RWPE2 (cell line): ENCODE measurements at regions not wholly inside any gene's neighbourhood (a gene's known extent, or its start where the extent isn't known, plus 50 kb on each side); places are given as distances from the start of the nearest gene placed in this dataset.
A peak's percentile ranks its signal among the peaks of the same experiment; 100 is the strongest.

Experiments
- ATAC-seq: fragments of 200-7000 bp; cut with Tn5 transposase; 3 replicates; pipeline ENCODE4 v1.9.1; 2021; ENCODE audit warnings: low read depth
- DNase-seq: peaks from one replicate; pipeline ENCODE4 v3.0.0-alpha.2; 2020; ENCODE audit warnings: low spot score
- H3K27ac ChIP-seq: fragments of 450-650 bp; 2 replicates; pipeline ENCODE4 v1.5.1; 2017; ENCODE audit warnings: mild to moderate bottlenecking; ENCODE audit not compliant: poor library complexity, severe bottlenecking
- H3K27me3 ChIP-seq: fragments of 250-450 bp; sonication (Bioruptor Pico); 2 replicates; pipeline ENCODE4 v1.5.1; 2021; ENCODE audit warnings: mild to moderate bottlenecking, moderate library complexity; ENCODE audit not compliant: insufficient read depth, poor library complexity, severe bottlenecking
- H3K36me3 ChIP-seq: fragments of 250-450 bp; sonication (Bioruptor Pico); 2 replicates; pipeline ENCODE4 v1.5.1; 2020; ENCODE audit warnings: low read depth, mild to moderate bottlenecking, moderate library complexity
- H3K4me1 ChIP-seq: fragments of 250-450 bp; sonication (Bioruptor Pico); 2 replicates; pipeline ENCODE4 v1.5.1; 2021; ENCODE audit warnings: mild to moderate bottlenecking, moderate library complexity; ENCODE audit not compliant: insufficient read depth, poor library complexity, severe bottlenecking
- H3K4me3 ChIP-seq: fragments of 250-450 bp; sonication (Bioruptor Pico); 2 replicates; pipeline ENCODE4 v1.5.1; 2021; ENCODE audit warnings: mild to moderate bottlenecking, moderate library complexity; ENCODE audit not compliant: severe bottlenecking
- H3K9me3 ChIP-seq: fragments of 250-450 bp; sonication (Bioruptor Pico); 2 replicates; pipeline ENCODE4 v1.5.1; 2021; ENCODE audit warnings: mild to moderate bottlenecking, moderate library complexity; ENCODE audit not compliant: severe bottlenecking
- TF ChIP-seq, protein P1 (sequence below): fragments of 450-650 bp; IDR thresholded peaks from one replicate; pipeline ENCODE4 v1.5.1; 2017; ENCODE audit warnings: mild to moderate bottlenecking, moderate library complexity; ENCODE audit not compliant: poor library complexity, severe bottlenecking

DNA sequence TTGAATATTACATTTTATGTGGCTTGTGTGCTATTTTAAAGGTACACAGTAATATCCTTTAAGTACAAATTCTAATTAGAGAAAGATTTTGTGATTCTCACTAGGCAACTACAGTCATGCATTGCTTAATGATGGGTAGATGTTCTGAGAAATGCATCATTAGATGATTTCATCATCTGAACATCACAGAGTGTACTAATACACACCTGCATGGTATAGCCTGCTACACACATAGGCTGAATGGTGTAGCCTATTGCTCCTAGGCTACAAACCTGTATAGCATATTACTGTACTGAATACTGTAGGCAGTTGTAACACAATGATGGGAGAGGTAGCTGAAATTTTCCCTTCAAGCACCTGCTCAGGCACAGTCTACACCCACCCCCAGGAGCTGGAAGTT lies 217.4 kb upstream of the EOMES start:
- DNase-seq (no peak), ATAC-seq (no peak)

DNA sequence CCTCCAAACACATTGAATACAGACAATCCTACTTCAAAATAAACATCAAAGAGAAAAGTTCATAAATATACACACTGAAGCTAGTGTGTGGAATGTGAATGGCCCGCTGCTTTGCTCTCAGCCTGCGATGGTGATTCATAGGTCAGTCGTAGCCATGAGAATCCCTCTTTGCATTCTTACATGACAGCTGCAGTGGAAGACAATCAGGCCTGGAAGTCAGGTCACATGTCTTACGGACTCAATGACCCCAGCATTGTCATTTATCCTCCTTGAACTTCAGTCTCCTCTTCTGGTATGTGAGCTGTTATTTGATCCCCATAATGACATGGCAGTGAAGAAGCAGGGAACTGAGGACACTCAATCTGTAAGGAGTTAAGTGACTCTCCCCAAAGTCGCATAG lies 217.8 kb upstream of the EOMES start:
- Histone ChIP-seq H3K9me3 (no peaks in the 10 kb centered on the region), H3K4me3 (no peak overlapping the region), H3K4me1 (no peaks in the 10 kb centered on the region), H3K36me3 (no peaks in the 10 kb centered on the region), H3K27ac (no peak overlapping the region), H3K27me3 (no peaks in the 10 kb centered on the region)
- DNase-seq: no peak
- ATAC-seq: peak; percentile 46; the same call in 1 of the 3 replicates
- TF ChIP-seq, protein P1, sequence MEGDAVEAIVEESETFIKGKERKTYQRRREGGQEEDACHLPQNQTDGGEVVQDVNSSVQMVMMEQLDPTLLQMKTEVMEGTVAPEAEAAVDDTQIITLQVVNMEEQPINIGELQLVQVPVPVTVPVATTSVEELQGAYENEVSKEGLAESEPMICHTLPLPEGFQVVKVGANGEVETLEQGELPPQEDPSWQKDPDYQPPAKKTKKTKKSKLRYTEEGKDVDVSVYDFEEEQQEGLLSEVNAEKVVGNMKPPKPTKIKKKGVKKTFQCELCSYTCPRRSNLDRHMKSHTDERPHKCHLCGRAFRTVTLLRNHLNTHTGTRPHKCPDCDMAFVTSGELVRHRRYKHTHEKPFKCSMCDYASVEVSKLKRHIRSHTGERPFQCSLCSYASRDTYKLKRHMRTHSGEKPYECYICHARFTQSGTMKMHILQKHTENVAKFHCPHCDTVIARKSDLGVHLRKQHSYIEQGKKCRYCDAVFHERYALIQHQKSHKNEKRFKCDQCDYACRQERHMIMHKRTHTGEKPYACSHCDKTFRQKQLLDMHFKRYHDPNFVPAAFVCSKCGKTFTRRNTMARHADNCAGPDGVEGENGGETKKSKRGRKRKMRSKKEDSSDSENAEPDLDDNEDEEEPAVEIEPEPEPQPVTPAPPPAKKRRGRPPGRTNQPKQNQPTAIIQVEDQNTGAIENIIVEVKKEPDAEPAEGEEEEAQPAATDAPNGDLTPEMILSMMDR: no peak

More for the DNA sequence above, 217.4 kb upstream of the EOMES start:
- H3K4me1 ChIP-seq: no peaks in the 10 kb centered on the region
- H3K27ac ChIP-seq: no peak overlapping the region
- H3K4me3 ChIP-seq: no peak overlapping the region
- no peaks in the 10 kb centered on the region for H3K27me3 ChIP-seq
- no peaks in the 10 kb centered on the region for H3K9me3 ChIP-seq
- no peaks in the 10 kb centered on the region for H3K36me3 ChIP-seq
- TF ChIP-seq, protein P1: no peak

DNA sequence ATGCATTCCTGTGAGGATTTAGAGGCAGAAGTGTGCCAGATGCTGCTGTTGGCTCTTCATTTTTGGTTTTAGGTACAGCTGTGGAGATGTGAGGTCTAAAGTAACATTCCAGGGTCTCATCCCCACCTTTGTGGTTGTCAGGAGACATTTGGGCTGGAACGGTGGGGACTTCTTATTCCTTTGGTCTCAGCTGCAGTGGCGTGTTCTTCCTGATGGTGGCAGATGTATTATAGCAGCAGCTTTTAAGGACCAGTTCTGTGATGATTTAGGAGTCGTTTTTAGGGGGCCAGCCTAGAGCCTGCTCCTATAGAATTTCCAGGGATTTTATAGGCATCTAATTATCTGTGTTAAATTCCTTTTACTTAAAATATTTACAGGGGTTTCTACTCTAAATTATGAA lies 221.0 kb upstream of the EOMES start:
- ATAC-seq (peak; percentile 57; the same call in 1 of the 3 replicates), DNase-seq (no peak)
- Histone ChIP-seq H3K36me3 (no peaks in the 10 kb centered on the region), H3K4me3 (no peak overlapping the region), H3K27me3 (no peaks in the 10 kb centered on the region), H3K9me3 (no peaks in the 10 kb centered on the region), H3K27ac (no peak overlapping the region), H3K4me1 (no peaks in the 10 kb centered on the region)
- TF ChIP-seq, protein P1: peak; percentile 35

DNA sequence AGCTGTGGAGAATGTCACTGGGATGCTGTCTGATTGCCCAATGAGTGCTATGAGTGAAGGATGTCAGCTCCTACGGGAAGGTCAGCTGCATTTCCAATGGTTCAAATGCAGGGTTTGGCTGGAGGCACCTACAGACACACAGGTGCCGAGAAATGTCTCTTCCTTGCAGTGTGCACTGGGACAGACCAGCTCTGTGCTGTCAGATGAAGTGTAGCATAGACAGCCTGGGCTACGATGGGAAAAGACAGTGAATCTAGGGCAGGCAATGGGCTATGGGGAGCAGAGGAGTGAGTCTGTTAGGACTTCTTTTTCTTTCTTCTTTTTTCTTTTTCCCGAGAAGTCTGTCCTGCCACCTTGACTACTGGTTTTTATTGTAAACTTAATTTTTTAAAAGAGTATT lies 223.1 kb upstream of the EOMES start:
- no peak for ATAC-seq
- TF ChIP-seq, protein P1: no peak
- H3K36me3 ChIP-seq: no peaks in the 10 kb centered on the region

DNA sequence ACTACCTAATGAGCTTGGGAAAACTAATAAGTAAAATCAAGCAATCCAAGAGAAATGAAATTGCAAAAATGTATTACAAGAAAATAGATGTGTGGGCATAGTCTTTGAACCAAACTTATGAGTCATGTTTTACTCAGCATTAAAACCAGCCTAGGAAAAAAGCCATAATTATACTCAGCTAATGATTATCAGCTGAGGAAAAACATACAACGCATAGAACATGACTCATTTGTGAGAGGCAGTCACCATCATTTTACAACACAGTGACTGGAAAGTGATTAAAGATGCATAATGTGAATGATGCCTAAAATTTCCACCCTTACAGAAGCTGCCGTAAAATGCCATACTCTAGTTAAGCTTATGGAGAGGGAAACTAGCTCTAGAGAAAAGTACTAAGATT lies 238.0 kb upstream of the EOMES start:
- Histone ChIP-seq H3K36me3 (no peaks in the 10 kb centered on the region), H3K9me3 (no peaks in the 10 kb centered on the region), H3K27me3 (no peaks in the 10 kb centered on the region), H3K27ac (no peak overlapping the region), H3K4me1 (peaks cover 2% of the 10 kb centered on the region), H3K4me3 (no peak overlapping the region)
- DNase-seq: no peak
- TF ChIP-seq, protein P1: no peak
- ATAC-seq: peak; percentile 76

More for the DNA sequence above, 223.1 kb upstream of the EOMES start:
- Histone ChIP-seq H3K4me3 (no peak overlapping the region), H3K4me1 (no peaks in the 10 kb centered on the region), H3K9me3 (peaks cover 2% of the 10 kb centered on the region), H3K27ac (no peak overlapping the region), H3K27me3 (no peaks in the 10 kb centered on the region)
- no peak for DNase-seq
